Esophagus squamous epithelium (tissue), 4 donors: ENCODE measurements at regions not wholly inside any gene's neighbourhood (a gene's known extent, or its start where the extent isn't known, plus 50 kb on each side); places are given as distances from the start of the nearest gene placed in this dataset.

ENCODE experiments used
- CTCF ChIP-seq, 6 experiments: fragments of 450-650 bp in 4 of 6; fragments of 200-600 bp in 2 of 6; sonication (generic) in 2 of 6; IDR thresholded peaks; one replicate each; pipeline ENCODE4 v1.5.1; 2016 to 2019; ENCODE audit warnings: antibody characterized with exemption in 6 of 6, mild to moderate bottlenecking in 4 of 6, moderate library complexity in 4 of 6
- POLR2A ChIP-seq, 4 donors: fragments of 450-650 bp; IDR thresholded peaks; one replicate each; pipeline ENCODE4 v1.6.1; 2017; ENCODE audit warnings: antibody characterized with exemption in 4 of 4, mild to moderate bottlenecking in 4 of 4, moderate library complexity in 3 of 4

GRCh38 chr4:89380980-89381379 lies 73.4 kb upstream of the GPRIN3 start:
- TF ChIP-seq POLR2A (IDR thresholded peaks at IDR 0.05) (no peak), CTCF (IDR thresholded peaks at IDR 0.05) (no peak)
